Neuronal stem cell (in vitro differentiated cells): ENCODE measurements at regions not wholly inside any gene's neighbourhood (a gene's known extent, or its start where the extent isn't known, plus 50 kb on each side); places are given as distances from the start of the nearest gene placed in this dataset.

Experiments used
- DNase-seq: peaks from one replicate; pipeline ENCODE4 v3.0.0-alpha.2; 2013; ENCODE audit warnings: low spot score
- H2AFZ ChIP-seq: one replicate; pipeline ENCODE4 v1.6.1; 2013; ENCODE audit warnings: mild to moderate bottlenecking, low read length, inconsistent platforms
- H2AK5ac ChIP-seq: 2 replicates; pipeline ENCODE4 v1.6.1; 2013; ENCODE audit warnings: low read depth, mild to moderate bottlenecking, inconsistent platforms, low read length, moderate library complexity, mixed read lengths
- H2BK120ac ChIP-seq: 2 replicates; pipeline ENCODE4 v1.6.1; 2013; ENCODE audit warnings: low read depth, mild to moderate bottlenecking, inconsistent platforms, low read length, moderate library complexity, mixed read lengths
- H2BK12ac ChIP-seq: one replicate; pipeline ENCODE4 v1.6.1; 2013; ENCODE audit warnings: low read length, inconsistent platforms
- H2BK15ac ChIP-seq: 2 replicates; pipeline ENCODE4 v1.6.1; 2013; ENCODE audit warnings: mild to moderate bottlenecking, low read length, inconsistent platforms, mixed read lengths
- H2BK5ac ChIP-seq: one replicate; pipeline ENCODE4 v1.6.1; 2013; ENCODE audit warnings: inconsistent platforms, mild to moderate bottlenecking, low read length, moderate library complexity
- H3K14ac ChIP-seq: one replicate; pipeline ENCODE4 v1.6.1; 2013; ENCODE audit warnings: low read length, inconsistent platforms
- H3K18ac ChIP-seq: 2 replicates; pipeline ENCODE4 v1.6.1; 2013; ENCODE audit warnings: low read length, inconsistent platforms
- H3K23ac ChIP-seq: 2 replicates; pipeline ENCODE4 v1.6.1; 2013; ENCODE audit warnings: low read depth, mild to moderate bottlenecking, mixed read lengths, low read length, inconsistent platforms; ENCODE audit not compliant: poor library complexity
- H3K27ac ChIP-seq: replicated peaks from 3 replicates; pipeline ENCODE4 v1.5.1; 2013; ENCODE audit warnings: low read length, inconsistent platforms
- H3K27me3 ChIP-seq, 3 experiments: 2 replicates each; pipeline ENCODE4 v1.6.1; 2013; ENCODE audit warnings: low read length in 3 of 3, mild to moderate bottlenecking in 2 of 3, inconsistent platforms in 1 of 3, low read depth in 1 of 3, mixed read lengths in 1 of 3, moderate library complexity in 1 of 3; ENCODE audit not compliant: control insufficient read depth in 3 of 3, insufficient read depth in 3 of 3
- H3K36me3 ChIP-seq, 2 donors: replicated peaks in 1 of 2; 2 replicates each; pipeline ENCODE4 v1.6.1; 2013; ENCODE audit warnings: low read length in 2 of 2; ENCODE audit not compliant: control insufficient read depth in 2 of 2, insufficient read depth in 2 of 2
- H3K4ac ChIP-seq: 2 replicates; pipeline ENCODE4 v1.6.1; 2013; ENCODE audit warnings: inconsistent platforms, mild to moderate bottlenecking, low read length, moderate library complexity
- H3K4me1 ChIP-seq, 2 donors: 1 replicate in 1 of 2; 2 replicates in 1 of 2; pipeline ENCODE4 v1.6.1; 2013; ENCODE audit warnings: low read length in 2 of 2, low read depth in 1 of 2; ENCODE audit not compliant: control insufficient read depth in 2 of 2, insufficient read depth in 1 of 2
- H3K4me2 ChIP-seq: one replicate; pipeline ENCODE4 v1.6.1; 2013; ENCODE audit warnings: mild to moderate bottlenecking, low read length, inconsistent platforms; ENCODE audit not compliant: insufficient read depth, poor library complexity, severe bottlenecking
- H3K4me3 ChIP-seq, 2 donors: 2 replicates each; pipeline ENCODE4 v1.5.1; 2013; ENCODE audit warnings: low read length in 2 of 2, mild to moderate bottlenecking in 2 of 2, inconsistent platforms in 1 of 2, moderate library complexity in 1 of 2
- H3K79me1 ChIP-seq: one replicate; pipeline ENCODE4 v1.6.1; 2013; ENCODE audit warnings: low read depth, mild to moderate bottlenecking, inconsistent platforms, low read length, moderate library complexity
- H3K9ac ChIP-seq: one replicate; pipeline ENCODE4 v1.6.1; 2013; ENCODE audit warnings: mild to moderate bottlenecking, low read depth, low read length, inconsistent platforms; ENCODE audit not compliant: poor library complexity
- H3K9me3 ChIP-seq, 2 donors: replicated peaks in 1 of 2; 2 replicates each; pipeline versions ENCODE3 to v1.6.1; 2013; ENCODE audit warnings: low read length in 2 of 2, mild to moderate bottlenecking in 2 of 2, inconsistent platforms in 1 of 2, low read depth in 1 of 2, mixed read lengths in 1 of 2, moderate library complexity in 1 of 2; ENCODE audit not compliant: control insufficient read depth in 2 of 2, insufficient read depth in 1 of 2
- H4K8ac ChIP-seq: one replicate; pipeline ENCODE4 v1.6.1; 2013; ENCODE audit warnings: low read depth, mild to moderate bottlenecking, inconsistent platforms, low read length, moderate library complexity
- H4K91ac ChIP-seq: one replicate; pipeline ENCODE4 v1.6.1; 2013; ENCODE audit warnings: low read length, low read depth, mild to moderate bottlenecking, inconsistent platforms; ENCODE audit not compliant: poor library complexity
- WGBS, 2 donors: extraction: QIAGEN DNeasy Blood & Tissue Kit; methylation state at CpG; one replicate each; pipeline ENCODE4 v1.1.7; 2013; ENCODE audit warnings: missing lambda C conversion rate in 2 of 2, mixed read lengths in 1 of 2; ENCODE audit not compliant: insufficient read length in 2 of 2, insufficient replicate concordance in 1 of 2; ENCODE audit errors: extremely low coverage in 2 of 2; 5-methylcytosine and 5-hydroxymethylcytosine counted together

- Histone ChIP-seq H3K79me1 (no peaks in the 10 kb centered on the region), H3K9ac (no peak overlapping the region), H3K23ac (no peak overlapping the region), H4K91ac (no peak overlapping the region), H2BK120ac (no peak overlapping the region), H3K27me3 (no peaks in the 10 kb centered on the region), H3K4me3 (no peak overlapping the region), H3K14ac (no peak overlapping the region), H3K18ac (no peak overlapping the region), H3K9me3 (no peaks in the 10 kb centered on the region), H2BK12ac (no peak overlapping the region), H3K4me1 (no peaks in the 10 kb centered on the region), H2BK15ac (no peak overlapping the region), H4K8ac (no peak overlapping the region), H3K4ac (no peak overlapping the region), H3K27ac (no peak overlapping the region), H2AFZ (no peak overlapping the region), H3K36me3 (no peaks in the 10 kb centered on the region), H3K4me2 (no peak overlapping the region), H2BK5ac (no peak overlapping the region), H2AK5ac (no peak overlapping the region)
- DNase-seq: no peak
- WGBS, 2 donors: no CpG with 5 or more reads among the region's 3 CpGs
Measured at GRCh38 chr1:187960125-187960638, 1131.4 kb downstream of the PLA2G4A start.

GRCh38 chr1:187961895-187962294, 1133.1 kb downstream of the PLA2G4A start:
- no peak for DNase-seq
- no peak overlapping the region for H2BK5ac ChIP-seq
- H3K23ac ChIP-seq: no peak overlapping the region
- no peak overlapping the region for H3K14ac ChIP-seq
- H3K9ac ChIP-seq: no peak overlapping the region
- H3K4me3 ChIP-seq: no peak overlapping the region
- no peaks in the 10 kb centered on the region for H3K27me3 ChIP-seq
- H3K4ac ChIP-seq: no peak overlapping the region
- H3K9me3 ChIP-seq: no peaks in the 10 kb centered on the region
- peak overlapping the region; percentile 3 for H2AFZ ChIP-seq
- no peak overlapping the region for H2BK12ac ChIP-seq
- H2AK5ac ChIP-seq: no peak overlapping the region
- H3K4me2 ChIP-seq: no peak overlapping the region
- no peak overlapping the region for H4K8ac ChIP-seq
- H3K79me1 ChIP-seq: no peaks in the 10 kb centered on the region
- no peak overlapping the region for H2BK15ac ChIP-seq
- no peaks in the 10 kb centered on the region for H3K36me3 ChIP-seq
- no peak overlapping the region for H2BK120ac ChIP-seq
- no peak overlapping the region for H3K27ac ChIP-seq
- H4K91ac ChIP-seq: no peak overlapping the region
- WGBS, 2 donors: no CpG with 5 or more reads among the region's 1 CpG
- H3K18ac ChIP-seq: no peak overlapping the region
- H3K4me1 ChIP-seq: no peaks in the 10 kb centered on the region

- H4K8ac ChIP-seq: no peak overlapping the region
- H3K14ac ChIP-seq: no peak overlapping the region
- no peaks in the 10 kb centered on the region for H3K4me1 ChIP-seq
- no peak overlapping the region for H3K4me2 ChIP-seq
- no peak overlapping the region for H4K91ac ChIP-seq
- no peak overlapping the region for H2BK120ac ChIP-seq
- H3K18ac ChIP-seq: no peak overlapping the region
- no peaks in the 10 kb centered on the region for H3K36me3 ChIP-seq
- H3K27me3 ChIP-seq: no peaks in the 10 kb centered on the region
- no CpG with 5 or more reads among the region's 2 CpGs for WGBS, 2 donors
- no peak overlapping the region for H3K4ac ChIP-seq
- H2AK5ac ChIP-seq: no peak overlapping the region
- H3K4me3 ChIP-seq: no peak overlapping the region
- H2AFZ ChIP-seq: peak overlapping the region; percentile 13
- no peak overlapping the region for H2BK12ac ChIP-seq
- H3K9me3 ChIP-seq: no peaks in the 10 kb centered on the region
- no peaks in the 10 kb centered on the region for H3K79me1 ChIP-seq
- H3K23ac ChIP-seq: no peak overlapping the region
- no peak overlapping the region for H3K9ac ChIP-seq
- DNase-seq: no peak
- no peak overlapping the region for H2BK5ac ChIP-seq
- no peak overlapping the region for H2BK15ac ChIP-seq
- no peak overlapping the region for H3K27ac ChIP-seq
Measured at GRCh38 chr1:187971851-187972250, 1143.1 kb downstream of the PLA2G4A start.

GRCh38 chr1:187977298-187977697, 1148.5 kb downstream of the PLA2G4A start:
- no peak overlapping the region for H2BK12ac ChIP-seq
- no peak overlapping the region for H3K23ac ChIP-seq
- H3K4ac ChIP-seq: no peak overlapping the region
- H3K9ac ChIP-seq: no peak overlapping the region
- no peak overlapping the region for H3K14ac ChIP-seq
- H3K27me3 ChIP-seq: no peaks in the 10 kb centered on the region
- H3K4me1 ChIP-seq: no peaks in the 10 kb centered on the region
- DNase-seq: no peak
- no peak overlapping the region for H2BK15ac ChIP-seq
- H3K4me2 ChIP-seq: no peak overlapping the region
- H3K4me3 ChIP-seq: no peak overlapping the region
- H4K8ac ChIP-seq: no peak overlapping the region
- no peak overlapping the region for H2BK5ac ChIP-seq
- no peak overlapping the region for H3K18ac ChIP-seq
- no peak overlapping the region for H2BK120ac ChIP-seq
- H3K79me1 ChIP-seq: no peaks in the 10 kb centered on the region
- H2AFZ ChIP-seq: no peak overlapping the region
- H3K36me3 ChIP-seq: no peaks in the 10 kb centered on the region
- H3K27ac ChIP-seq: no peak overlapping the region
- H2AK5ac ChIP-seq: no peak overlapping the region
- H4K91ac ChIP-seq: no peak overlapping the region
- no peaks in the 10 kb centered on the region for H3K9me3 ChIP-seq
